B cell (primary cell): ENCODE measurements at regions not wholly inside any gene's neighbourhood (a gene's known extent, or its start where the extent isn't known, plus 50 kb on each side); places are given as distances from the start of the nearest gene placed in this dataset.

Experiments used
- ATAC-seq: fragments of 200-7000 bp; cut with Tn5 transposase; one replicate; pipeline ENCODE4 v1.10.0; 2021; ENCODE audit warnings: low read depth, mild to moderate bottlenecking, moderate number of reproducible peaks, moderate library complexity
- CTCF ChIA-PET: fragments of 350-600 bp; sonication (Branson Sonifier 250); formaldehyde crosslinking; loops from one replicate; lab custom pipeline; 2021; ENCODE audit warnings: antibody characterized with exemption, inconsistent platforms; lab: Charles Lee
- POLR2A ChIA-PET: fragments of 350-600 bp; sonication (Branson Sonifier 250); formaldehyde crosslinking; loops from one replicate; lab custom pipeline; 2021; ENCODE audit warnings: antibody characterized with exemption; lab: Charles Lee
- DNase-seq: peaks from one replicate; pipeline ENCODE4 v3.0.0; 2013
- H2AFZ ChIP-seq: 2 replicates; pipeline ENCODE4 v1.6.1; 2012; ENCODE audit warnings: mild to moderate bottlenecking, low read depth, low read length; ENCODE audit not compliant: insufficient read depth, poor library complexity, severe bottlenecking
- H3K27ac ChIP-seq, 2 donors: 1 replicate in 1 of 2; 2 replicates in 1 of 2; pipeline ENCODE4 v1.5.1; 2012 to 2013; ENCODE audit warnings: low read length in 2 of 2, mild to moderate bottlenecking in 2 of 2, moderate library complexity in 1 of 2
- H3K27me3 ChIP-seq, 4 experiments: fragments of 200-600 bp in 1 of 4; sonication (generic) in 1 of 4; replicated peaks in 1 of 4; 1 replicate in 2 of 4; 2 replicates in 2 of 4; pipeline versions ENCODE4 v1.6.1 to v1.7.0; 2013 to 2016; ENCODE audit warnings: low read length in 3 of 4, mild to moderate bottlenecking in 2 of 4, mixed read lengths in 1 of 4, moderate library complexity in 1 of 4; ENCODE audit not compliant: insufficient read depth in 4 of 4, control insufficient read depth in 3 of 4; ENCODE audit errors: control extremely low read depth in 1 of 4
- H3K36me3 ChIP-seq, 2 experiments: replicated peaks in 1 of 2; 1 replicate in 1 of 2; 2 replicates in 1 of 2; pipeline versions ENCODE4 v1.6.1 to v1.7.1; 2013; ENCODE audit warnings: low read length in 1 of 2; ENCODE audit not compliant: insufficient read depth in 2 of 2, control insufficient read depth in 1 of 2; ENCODE audit errors: control extremely low read depth in 1 of 2, extremely low read depth in 1 of 2
- H3K4me1 ChIP-seq, 2 donors: fragments of 200-600 bp in 1 of 2; sonication (generic) in 1 of 2; 1 replicate in 1 of 2; 2 replicates in 1 of 2; pipeline versions ENCODE4 v1.5.1 to v1.6.1; 2013 to 2017; ENCODE audit warnings: low read length in 2 of 2; ENCODE audit not compliant: control insufficient read depth in 2 of 2, insufficient read depth in 2 of 2
- H3K4me2 ChIP-seq: replicated peaks from 2 replicates; pipeline ENCODE3; 2012; ENCODE audit warnings: mild to moderate bottlenecking, low read depth, low read length; ENCODE audit not compliant: poor library complexity, severe bottlenecking
- H3K4me3 ChIP-seq, 5 experiments: fragments of 200-600 bp in 1 of 5; sonication (generic) in 1 of 5; 1 replicate in 3 of 5; 2 replicates in 2 of 5; pipeline versions ENCODE4 v1.5.1 to v1.7.0; 2011 to 2016; ENCODE audit warnings: low read length in 4 of 5, mild to moderate bottlenecking in 4 of 5, low read depth in 2 of 5, control low read depth in 1 of 5, moderate library complexity in 1 of 5; ENCODE audit not compliant: insufficient read depth in 1 of 5; ENCODE audit errors: control extremely low read depth in 1 of 5, extremely low read depth in 1 of 5
- H3K79me2 ChIP-seq: fragments of 200-600 bp; sonication (generic); one replicate; pipeline ENCODE4 v1.6.0; 2016; ENCODE audit warnings: low read length; ENCODE audit not compliant: control insufficient read depth, insufficient read depth
- H3K9ac ChIP-seq: fragments of 200-600 bp; sonication (generic); 2 replicates; pipeline ENCODE4 v1.6.1; 2017; ENCODE audit warnings: mild to moderate bottlenecking, low read length, moderate library complexity
- H3K9me3 ChIP-seq, 3 donors: one replicate each; pipeline versions ENCODE4 v1.6.1 to v1.7.1; 2013; ENCODE audit warnings: low read length in 2 of 3; ENCODE audit not compliant: control insufficient read depth in 2 of 3, insufficient read depth in 1 of 3; ENCODE audit errors: control extremely low read depth in 1 of 3
- H4K20me1 ChIP-seq: 2 replicates; pipeline ENCODE4 v1.6.0; 2012; ENCODE audit warnings: mild to moderate bottlenecking, low read length; ENCODE audit not compliant: insufficient read depth, control insufficient read depth, poor library complexity, severe bottlenecking
- H3K27ac Mint-ChIP-seq: one replicate; pipeline ENCODE4 v1.8.0; 2021; ENCODE audit warnings: mixed read lengths
- H3K27me3 Mint-ChIP-seq: one replicate; pipeline ENCODE4 v1.8.0; 2021; ENCODE audit warnings: mixed read lengths
- H3K4me1 Mint-ChIP-seq: one replicate; pipeline ENCODE4 v1.8.0; 2021; ENCODE audit warnings: mixed read lengths
- H3K4me3 Mint-ChIP-seq: one replicate; pipeline ENCODE4 v1.8.0; 2021; ENCODE audit warnings: mixed read lengths
- H3K9me3 Mint-ChIP-seq: one replicate; pipeline ENCODE4 v1.8.0; 2022; ENCODE audit warnings: mixed read lengths; ENCODE audit not compliant: insufficient read depth
- CTCF ChIP-seq: fragments of 200-600 bp; IDR thresholded peaks from one replicate; pipeline ENCODE4 v1.8.0; 2022; ENCODE audit warnings: antibody characterized with exemption, mild to moderate bottlenecking
- EZH2 ChIP-seq: IDR thresholded peaks from 2 replicates; pipeline ENCODE4 v1.6.1; 2012; ENCODE audit warnings: borderline replicate concordance, low read depth, mild to moderate bottlenecking, moderate library complexity, low read length; ENCODE audit not compliant: insufficient read depth, poor library complexity, severe bottlenecking
- WGBS: methylation state at CpG from one replicate; pipeline ENCODE4 v1.1.5; 2013; ENCODE audit warnings: missing lambda C conversion rate; ENCODE audit not compliant: insufficient coverage; 5-methylcytosine and 5-hydroxymethylcytosine counted together
- intact Hi-C: fragments of 100-400 bp; cut with micrococcal nuclease; formaldehyde crosslinking; loops from one replicate; pipeline ENCODE4 v1.10.0; 2022

- Mint-ChIP-seq H3K4me3 (no peak overlapping the region), H3K27me3 (peaks cover 10% of the 10 kb centered on the region), H3K4me1 (peaks cover 12% of the 10 kb centered on the region), H3K9me3 (no peaks in the 10 kb centered on the region), H3K27ac (no peak overlapping the region)
- ATAC-seq (no peak), DNase-seq (no peak)
- Histone ChIP-seq H3K27me3 (peaks cover 0 to 3% (median 0%) of the 10 kb centered on the region in 4 experiments), H3K4me2 (no peak overlapping the region), H3K79me2 (no peaks in the 10 kb centered on the region), H3K36me3 (no peaks in the 10 kb centered on the region), H2AFZ (no peak overlapping the region), H3K27ac (no peak overlapping the region), H3K9me3 (peaks cover 0 to 11% (median 0%) of the 10 kb centered on the region in 3 donors), H3K4me3 (no peak overlapping the region), H3K4me1 (peaks cover 7 to 10% of the 10 kb centered on the region in 2 donors), H3K9ac (no peak overlapping the region), H4K20me1 (no peaks in the 10 kb centered on the region)
- TF ChIP-seq EZH2 (no peak), CTCF (no peak)
- intact Hi-C loops: no loop called here
- ChIA-PET POLR2A (no interaction called here), CTCF (no interaction called here)
- WGBS: 80% methylated on average over 3 of the region's 5 CpGs
Measured at GRCh38 chr7:69377191-69377590, 221.1 kb upstream of the AUTS2 start.

- Histone ChIP-seq H4K20me1 (no peaks in the 10 kb centered on the region), H2AFZ (no peak overlapping the region), H3K4me1 (no peaks in the 10 kb centered on the region), H3K36me3 (no peaks in the 10 kb centered on the region), H3K79me2 (no peaks in the 10 kb centered on the region), H3K27ac (no peak overlapping the region), H3K4me3 (no peak overlapping the region), H3K9me3 (peaks cover 0 to 5% (median 0%) of the 10 kb centered on the region in 3 donors), H3K27me3 (no peaks in the 10 kb centered on the region), H3K4me2 (no peak overlapping the region), H3K9ac (no peak overlapping the region)
- ChIA-PET CTCF (no interaction called here), POLR2A (no interaction called here)
- H3K27me3 Mint-ChIP-seq: no peaks in the 10 kb centered on the region
- H3K4me1 Mint-ChIP-seq: no peaks in the 10 kb centered on the region
- no peaks in the 10 kb centered on the region for H3K9me3 Mint-ChIP-seq
- TF ChIP-seq CTCF (no peak), EZH2 (no peak)
- no peak overlapping the region for H3K27ac Mint-ChIP-seq
- no peak for DNase-seq
- WGBS: 100% methylated on average over 1 of the region's 8 CpGs
- no peak for ATAC-seq
- intact Hi-C loops: no loop called here
- no peak overlapping the region for H3K4me3 Mint-ChIP-seq
Measured at GRCh38 chr7:69388452-69389137, 209.7 kb upstream of the AUTS2 start.
